ENCODE measurements at regions not wholly inside any gene's neighbourhood (a gene's known extent, or its start where the extent isn't known, plus 50 kb on each side); places are given as distances from the start of the nearest gene placed in this dataset.

DNA sequence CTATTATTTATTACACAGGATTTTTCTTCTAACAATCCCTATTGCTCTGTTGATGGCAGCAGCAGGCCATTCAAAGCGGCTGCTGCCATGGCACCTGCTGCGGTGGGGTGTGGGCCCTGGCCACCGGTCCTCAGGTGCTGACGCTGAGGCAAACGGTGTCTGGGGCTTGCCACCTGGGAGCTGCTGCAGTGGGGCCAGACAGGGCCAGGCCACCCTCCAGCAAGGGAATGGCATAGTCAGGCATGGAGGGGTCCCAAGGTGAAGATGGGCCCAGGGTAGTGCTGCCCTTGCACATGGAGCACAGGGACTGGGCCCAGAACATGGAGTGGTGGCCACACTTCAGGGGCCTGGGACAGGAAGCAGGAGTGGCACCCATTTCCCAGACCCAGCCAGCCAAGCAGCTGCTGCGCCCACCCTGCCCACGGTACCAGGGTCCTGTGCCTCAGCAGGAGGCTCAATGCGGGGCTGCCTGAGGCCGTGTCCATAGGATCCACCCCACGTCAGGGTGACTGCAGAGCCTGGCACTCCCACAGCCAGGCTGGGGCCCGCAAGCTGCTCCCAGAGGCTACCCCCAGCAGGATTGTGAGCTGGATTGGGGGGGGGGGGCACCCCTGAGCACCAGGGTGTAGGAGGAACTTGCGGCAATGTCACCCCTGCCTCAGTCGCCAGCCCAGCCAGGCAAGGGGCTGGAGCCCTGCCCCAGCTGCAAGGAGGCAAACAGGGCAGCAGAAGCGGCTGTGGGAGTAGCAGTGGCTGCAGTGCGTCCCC lies 53.9 kb upstream of the KRTAP11-1 start:
- H3K27ac ChIP-seq (ENCODE audit: low read length): no peak overlapping the region
- TF ChIP-seq, protein P1, sequence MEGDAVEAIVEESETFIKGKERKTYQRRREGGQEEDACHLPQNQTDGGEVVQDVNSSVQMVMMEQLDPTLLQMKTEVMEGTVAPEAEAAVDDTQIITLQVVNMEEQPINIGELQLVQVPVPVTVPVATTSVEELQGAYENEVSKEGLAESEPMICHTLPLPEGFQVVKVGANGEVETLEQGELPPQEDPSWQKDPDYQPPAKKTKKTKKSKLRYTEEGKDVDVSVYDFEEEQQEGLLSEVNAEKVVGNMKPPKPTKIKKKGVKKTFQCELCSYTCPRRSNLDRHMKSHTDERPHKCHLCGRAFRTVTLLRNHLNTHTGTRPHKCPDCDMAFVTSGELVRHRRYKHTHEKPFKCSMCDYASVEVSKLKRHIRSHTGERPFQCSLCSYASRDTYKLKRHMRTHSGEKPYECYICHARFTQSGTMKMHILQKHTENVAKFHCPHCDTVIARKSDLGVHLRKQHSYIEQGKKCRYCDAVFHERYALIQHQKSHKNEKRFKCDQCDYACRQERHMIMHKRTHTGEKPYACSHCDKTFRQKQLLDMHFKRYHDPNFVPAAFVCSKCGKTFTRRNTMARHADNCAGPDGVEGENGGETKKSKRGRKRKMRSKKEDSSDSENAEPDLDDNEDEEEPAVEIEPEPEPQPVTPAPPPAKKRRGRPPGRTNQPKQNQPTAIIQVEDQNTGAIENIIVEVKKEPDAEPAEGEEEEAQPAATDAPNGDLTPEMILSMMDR (IDR thresholded peaks at IDR 0.05): no peak
- ATAC-seq: no peak
- H3K27me3 ChIP-seq (ENCODE audit: control insufficient read depth, insufficient read depth, low read length): no peaks in the 10 kb centered on the region
- Mint-ChIP-seq H3K27ac (no peak overlapping the region), H3K4me3 (no peak overlapping the region), H3K9me3 (no peaks in the 10 kb centered on the region), H3K4me1 (no peaks in the 10 kb centered on the region), H3K27me3 (ENCODE audit: low read depth in 2 of 2) (no peaks in the 10 kb centered on the region), H3K36me3 (no peaks in the 10 kb centered on the region)
- no peaks in the 10 kb centered on the region for H3K4me1 ChIP-seq (ENCODE audit: control insufficient read depth, insufficient read depth, low read length)
- H3K9me3 ChIP-seq (ENCODE audit: control insufficient read depth, insufficient read depth, low read length): peaks cover 4% of the 10 kb centered on the region
- no peak for DNase-seq
- no peaks in the 10 kb centered on the region for H3K36me3 ChIP-seq (ENCODE audit: control insufficient read depth, insufficient read depth, low read length)
- no peak overlapping the region for H3K4me3 ChIP-seq (ENCODE audit: low read length)
- WGBS (ENCODE audit: insufficient coverage): 95% methylated on average over 15 of the region's 15 CpGs
- intact Hi-C loops (cut with micrococcal nuclease): no loop called here

DNA sequence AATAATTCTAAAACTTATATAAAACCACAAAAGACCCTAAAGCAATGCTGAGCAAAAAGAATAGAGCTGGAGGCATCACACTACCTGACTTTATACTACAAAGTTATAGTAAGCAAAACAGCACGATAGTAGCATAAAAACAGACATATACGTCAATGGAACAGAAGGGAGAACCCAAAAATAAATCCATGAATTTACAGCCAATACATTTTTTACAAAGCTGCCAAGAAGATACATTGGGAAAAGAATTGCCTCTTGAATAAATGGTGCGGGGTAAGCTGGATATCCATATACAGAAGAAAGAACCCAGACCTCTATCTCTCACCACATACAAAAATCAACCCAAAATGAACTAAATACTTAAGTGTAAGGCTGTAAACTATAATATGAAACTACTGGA lies 51.3 kb upstream of the KRTAP11-1 start:
- 95% methylated on average over 2 of the region's 3 CpGs for WGBS (ENCODE audit: insufficient coverage)

More for the DNA sequence above, 51.3 kb upstream of the KRTAP11-1 start:
- no peaks in the 10 kb centered on the region for H3K4me1 Mint-ChIP-seq
- intact Hi-C loops (cut with micrococcal nuclease): no loop called here
- H3K9me3 Mint-ChIP-seq: peaks cover 0 to 3% of the 10 kb centered on the region in 2 donors
- Histone ChIP-seq H3K9me3 (ENCODE audit: control insufficient read depth, insufficient read depth, low read length) (peaks cover 4% of the 10 kb centered on the region), H3K4me1 (ENCODE audit: control insufficient read depth, insufficient read depth, low read length) (no peaks in the 10 kb centered on the region), H3K36me3 (ENCODE audit: control insufficient read depth, insufficient read depth, low read length) (no peaks in the 10 kb centered on the region), H3K27me3 (ENCODE audit: control insufficient read depth, insufficient read depth, low read length) (no peaks in the 10 kb centered on the region), H3K4me3 (ENCODE audit: low read length) (no peak overlapping the region), H3K27ac (ENCODE audit: low read length) (no peak overlapping the region)
- H3K27ac Mint-ChIP-seq: no peak overlapping the region
- no peak overlapping the region for H3K4me3 Mint-ChIP-seq
- H3K27me3 Mint-ChIP-seq (ENCODE audit: low read depth in 2 of 2): no peaks in the 10 kb centered on the region
- TF ChIP-seq, protein P1 (IDR thresholded peaks at IDR 0.05): no peak
- DNase-seq (no peak), ATAC-seq (no peak)
- no peaks in the 10 kb centered on the region for H3K36me3 Mint-ChIP-seq
